NCI-H748 treated with DMSO at 0.1 percent for 48 hours (cell line): ENCODE measurements at regions not wholly inside any gene's neighbourhood (a gene's known extent, or its start where the extent isn't known, plus 50 kb on each side); places are given as distances from the start of the nearest gene placed in this dataset.
"Not testable (repeated sequence)": the region's sequence is repeated elsewhere in the genome, so short reads cannot be mapped to it uniquely, and the experiment has no call there.

Experiments used
- DNase-seq: peaks from one replicate; lab custom pipeline; 2025; lab: John Stamatoyannopoulos, UW

- no peak for DNase-seq
Measured at GRCh38 chr10:5268743-5269142, 72.1 kb downstream of the AKR1C4 start.

- DNase-seq = no peak
Measured at GRCh38 chr10:5269791-5270190, 73.2 kb downstream of the AKR1C4 start.

GRCh38 chr10:5271526-5271925 is 74.9 kb downstream of the AKR1C4 start:
- DNase-seq = no peak

- no peak for DNase-seq
Measured at GRCh38 chr10:5272065-5272803, 75.6 kb downstream of the AKR1C4 start.

DNA sequence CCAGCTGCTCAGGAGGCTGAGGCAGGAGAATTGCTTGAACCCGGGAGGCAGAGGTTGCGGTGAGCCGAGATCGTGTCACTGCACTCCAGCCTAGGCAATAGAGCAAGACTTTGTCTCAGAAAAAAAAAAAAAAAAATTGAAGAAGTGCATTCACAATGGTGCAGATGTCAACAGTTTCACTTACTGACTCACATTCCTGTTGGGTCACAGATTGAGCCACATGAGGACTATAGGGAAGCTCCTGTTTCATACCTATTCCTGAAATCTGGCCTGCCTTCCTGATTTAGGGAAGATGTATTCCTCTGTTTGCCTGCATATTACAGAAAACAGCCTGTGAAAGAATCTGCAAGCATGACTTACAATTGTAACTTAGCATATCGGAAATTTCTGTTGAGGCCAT is 78.2 kb downstream of the AKR1C4 start:
- no peak for DNase-seq

DNA sequence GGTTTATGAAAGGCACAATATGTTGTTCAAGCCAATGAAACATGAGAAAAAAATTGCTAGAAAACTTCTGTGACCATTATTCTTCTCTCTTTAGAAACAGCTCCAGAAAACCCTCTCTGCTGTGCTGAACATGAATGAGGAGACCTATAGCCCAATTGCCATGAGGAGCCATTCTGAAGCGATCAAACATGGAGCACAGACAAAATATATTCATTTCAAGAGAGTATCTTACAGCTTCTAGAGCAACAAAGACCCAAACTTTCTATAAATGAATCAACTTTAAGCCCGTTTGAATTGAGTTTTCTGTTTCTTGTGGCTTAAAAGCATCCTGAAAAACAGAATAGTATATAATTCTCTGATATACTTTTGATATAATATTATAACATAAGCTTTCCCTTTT is 83.4 kb upstream of the UCN3 start:
- DNase-seq = no peak

GRCh38 chr10:5282137-5282536 is 82.6 kb upstream of the UCN3 start:
- DNase-seq = no peak

DNA sequence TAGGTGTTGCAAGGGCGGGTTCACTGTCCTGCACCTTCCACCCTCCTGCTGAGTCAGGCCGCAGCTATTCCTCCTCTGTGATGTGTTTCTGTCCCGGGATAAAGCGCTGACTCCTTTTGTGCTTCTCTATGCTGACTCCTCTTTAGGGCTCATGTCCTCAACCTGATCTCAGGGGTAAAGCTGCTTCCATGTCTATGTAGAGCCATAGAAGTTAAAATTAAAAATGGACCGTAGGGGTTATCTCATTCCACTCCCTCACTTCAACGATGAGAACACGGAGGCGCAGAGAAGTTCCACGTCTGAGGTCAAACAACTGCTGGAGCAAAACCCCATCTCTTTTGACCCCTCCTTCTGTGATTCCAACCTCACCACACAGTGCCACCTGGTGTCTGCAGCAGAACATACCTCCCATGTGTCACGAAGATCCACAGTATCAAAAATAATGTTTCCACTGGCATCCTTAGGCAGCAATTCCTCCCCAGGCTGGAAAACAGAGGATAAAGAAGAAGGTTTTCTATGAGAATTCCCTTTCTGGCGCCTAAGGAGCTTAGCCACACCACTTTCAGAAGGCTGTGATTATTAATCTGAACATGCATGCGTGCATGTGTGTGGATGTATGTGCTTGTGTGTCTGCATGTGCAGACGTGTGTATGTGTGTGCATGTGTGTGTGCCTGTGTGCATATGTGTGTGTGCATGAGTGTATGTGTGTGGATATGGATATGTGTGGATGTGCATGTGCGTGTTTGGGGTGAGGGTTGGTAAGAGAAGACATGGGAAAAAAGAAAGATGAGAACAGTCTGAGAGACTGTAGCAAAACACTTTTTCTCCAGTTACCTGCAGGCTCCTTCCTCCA is 81.2 kb upstream of the UCN3 start:
- DNase-seq = peak; percentile 59

DNA sequence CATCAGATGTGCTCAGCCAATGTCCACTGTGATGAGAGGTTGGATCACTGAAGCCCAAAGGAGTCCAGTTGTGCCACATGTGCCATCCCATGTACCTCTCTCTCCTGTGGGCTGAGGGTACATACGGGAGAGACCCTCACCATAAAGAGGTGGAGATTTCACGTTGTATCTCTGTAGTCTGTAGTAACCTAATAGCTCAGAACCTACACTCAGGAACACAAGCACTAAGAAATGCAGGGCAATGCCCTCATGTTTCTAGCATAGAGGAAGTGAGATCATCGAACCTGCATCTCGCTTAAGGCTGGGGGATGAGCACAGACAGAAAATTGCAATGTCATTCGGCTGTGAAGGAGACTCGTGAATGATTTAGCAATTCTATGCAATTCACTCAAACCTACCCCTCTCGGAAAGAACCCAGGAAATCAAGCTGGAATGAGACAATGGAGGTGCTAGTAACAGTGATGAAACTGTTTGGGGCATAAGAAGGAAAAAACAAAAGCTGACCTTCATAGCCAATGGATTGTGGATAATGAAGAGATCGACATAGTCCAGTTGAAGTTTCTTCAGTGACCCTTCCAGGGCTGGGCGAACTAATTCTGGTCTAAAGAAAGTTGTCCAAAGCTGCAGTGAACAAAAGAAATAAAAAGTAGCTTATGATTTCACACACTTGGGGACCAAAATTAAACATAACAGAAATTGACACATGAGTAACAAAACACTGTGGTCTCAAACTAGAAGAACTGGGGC is 80.3 kb upstream of the UCN3 start:
- no peak for DNase-seq

- no peak for DNase-seq
Measured at GRCh38 chr10:5285186-5285585, 79.6 kb upstream of the UCN3 start.

DNA sequence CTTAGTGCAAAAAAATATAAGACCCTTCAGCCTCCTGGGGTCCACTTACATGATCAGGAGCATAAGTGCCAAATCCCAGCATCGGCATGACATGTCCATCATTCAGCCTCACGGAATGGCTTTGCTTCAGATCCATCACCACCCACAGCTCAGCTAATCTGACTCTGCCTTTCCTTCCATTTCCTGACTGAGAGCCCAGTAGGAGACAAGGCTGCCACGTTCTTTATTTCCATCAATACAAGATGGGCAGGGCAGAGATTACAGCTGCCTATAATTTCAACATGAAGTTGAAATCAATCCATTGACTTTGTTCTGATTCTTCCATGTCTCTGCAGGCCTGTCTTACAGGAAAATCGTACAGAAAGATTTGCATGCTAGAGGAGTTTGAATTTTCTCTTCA is 76.4 kb upstream of the UCN3 start:
- DNase-seq = no peak

GRCh38 chr10:5289228-5289627 is 75.5 kb upstream of the UCN3 start:
- DNase-seq = not testable (repeated sequence)

DNA sequence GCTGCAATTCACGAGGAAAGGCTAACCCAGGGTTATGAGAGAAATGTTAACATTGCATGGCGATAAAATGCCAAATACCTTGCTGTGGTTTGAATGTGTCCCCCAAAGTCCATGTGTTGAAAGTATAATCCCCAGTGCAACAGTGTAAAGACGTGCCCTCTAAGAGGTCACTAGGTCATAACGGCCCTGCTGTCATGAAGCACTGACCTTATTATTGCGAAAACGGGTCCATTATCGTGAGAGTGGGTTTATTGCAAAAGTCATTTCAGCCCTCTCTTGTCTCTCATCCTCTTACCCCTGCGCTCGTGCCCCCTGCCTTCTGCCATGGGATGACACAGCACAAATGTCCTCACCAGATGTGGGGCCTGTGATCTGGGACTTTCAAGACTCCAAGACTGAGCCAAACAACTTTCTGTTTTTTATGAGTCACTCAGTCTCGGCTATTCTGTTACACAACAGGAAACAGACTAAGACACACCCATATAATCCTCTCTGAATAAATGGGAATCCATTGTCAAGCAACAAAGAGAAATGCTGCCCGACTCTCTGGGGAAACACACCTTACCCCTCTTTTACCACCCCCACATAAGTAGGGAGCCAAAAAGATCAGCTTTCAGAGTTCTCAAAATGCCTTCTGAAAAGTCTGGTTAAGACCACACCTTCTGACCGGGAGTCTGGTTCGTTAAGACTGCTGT is 73.1 kb upstream of the UCN3 start:
- DNase-seq = peak; percentile 76

DNA sequence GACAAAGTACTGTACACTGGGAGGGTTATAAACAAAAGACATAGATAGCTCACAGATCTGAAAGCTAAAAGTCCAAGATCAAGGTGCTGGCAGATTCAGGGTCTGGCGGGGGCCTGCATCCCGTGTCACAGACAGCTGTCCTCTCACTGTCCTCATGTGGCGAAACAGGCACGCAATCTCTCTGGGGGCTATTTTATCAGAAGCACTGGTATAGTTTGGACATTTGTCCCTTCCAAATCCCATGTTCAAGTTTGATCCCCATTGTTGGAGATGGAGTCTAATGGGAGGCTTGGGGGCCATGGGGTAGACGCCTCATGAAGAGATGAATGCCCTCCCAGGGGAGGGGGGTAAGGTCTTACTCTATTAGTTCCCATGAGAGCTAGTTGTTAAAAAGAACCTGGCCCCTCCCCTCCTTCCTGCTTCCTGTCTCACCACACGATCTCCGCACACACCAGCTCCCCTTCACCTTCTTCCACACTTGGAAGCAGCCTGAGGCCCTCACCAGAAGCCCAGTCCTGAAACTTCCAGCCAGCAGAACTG is 72.5 kb upstream of the UCN3 start:
- DNase-seq = peak; percentile 2

DNA sequence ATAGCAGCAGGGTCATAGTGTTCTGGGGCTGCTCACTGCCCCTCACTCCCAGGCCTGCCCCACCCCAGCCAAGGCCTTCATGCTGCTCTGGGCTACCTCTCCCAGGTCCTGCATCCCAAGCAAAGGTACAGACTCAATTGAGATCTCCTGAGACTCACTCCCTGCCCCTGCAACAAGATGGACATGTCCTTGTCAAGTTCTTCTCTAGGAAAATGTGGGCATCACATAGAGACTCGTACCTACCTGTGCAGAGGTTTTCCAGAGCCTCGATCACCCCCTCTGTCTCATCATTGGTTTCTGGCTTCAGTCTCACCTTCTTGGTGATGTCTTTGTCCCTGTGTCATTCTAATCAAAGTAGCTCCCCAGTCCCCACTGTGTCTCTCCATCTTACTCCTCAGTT is 71.8 kb upstream of the UCN3 start:
- not testable (repeated sequence) for DNase-seq

DNA sequence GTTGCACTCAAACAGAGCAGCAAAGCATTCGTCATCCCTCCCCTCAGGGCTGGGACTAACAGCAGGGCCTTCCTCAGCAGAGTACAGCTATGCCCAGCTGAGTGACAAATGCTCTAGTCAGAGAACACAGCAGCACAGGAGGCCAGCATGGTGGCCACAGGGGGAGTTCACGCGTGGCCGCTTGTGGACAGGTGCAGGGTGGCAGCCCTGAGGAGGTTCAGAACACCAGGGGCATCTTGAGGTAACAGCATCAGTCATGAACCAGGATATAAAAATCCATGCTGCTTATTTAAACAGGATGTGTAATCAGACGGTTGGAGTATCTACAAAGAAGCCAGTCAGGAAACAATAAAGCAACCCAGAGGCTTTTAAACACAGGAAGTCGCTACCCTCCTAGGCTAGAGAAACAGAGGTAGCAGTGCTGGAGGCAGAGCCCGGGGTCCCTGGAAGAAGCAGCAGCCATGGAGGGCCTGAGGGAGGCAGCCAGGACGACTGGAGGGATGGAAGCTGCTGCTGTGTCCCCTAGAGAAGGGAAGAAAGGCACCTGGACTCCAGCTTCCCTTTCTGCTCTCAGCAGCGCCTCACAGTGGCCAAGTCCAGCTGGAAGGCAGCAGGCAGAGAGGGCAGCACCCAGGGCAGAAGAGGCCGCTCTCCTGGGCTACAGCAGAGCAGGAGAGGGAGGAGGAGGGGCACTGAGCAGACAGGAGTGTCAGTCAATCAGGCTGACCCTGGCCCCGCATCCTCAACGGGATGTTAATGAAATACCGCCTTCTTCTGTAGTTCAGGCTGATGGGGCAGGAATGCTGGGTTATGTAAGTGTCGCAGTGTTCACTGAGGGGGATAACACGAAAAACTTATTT is 70.8 kb upstream of the UCN3 start:
- DNase-seq = peak; percentile 24

DNA sequence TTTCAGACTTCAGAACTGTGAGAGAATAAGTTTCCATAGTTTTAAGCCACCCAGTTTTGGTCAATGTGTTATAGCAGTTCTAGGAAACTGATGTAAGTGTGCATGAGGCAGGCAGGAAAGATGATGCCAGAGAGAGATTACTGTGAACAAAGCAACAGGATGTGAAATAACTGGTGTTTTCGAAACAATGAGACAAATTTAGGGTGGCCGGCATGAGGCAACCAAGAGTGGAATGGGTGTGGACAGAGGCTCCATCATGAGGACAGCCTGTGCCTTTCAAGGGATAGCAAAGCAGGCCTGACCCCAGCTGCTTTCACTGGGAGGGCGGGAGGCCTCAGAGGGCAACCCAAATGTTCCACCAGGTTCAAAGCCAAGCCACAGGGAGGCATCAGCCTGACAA is 67.3 kb upstream of the UCN3 start:
- DNase-seq = no peak

DNA sequence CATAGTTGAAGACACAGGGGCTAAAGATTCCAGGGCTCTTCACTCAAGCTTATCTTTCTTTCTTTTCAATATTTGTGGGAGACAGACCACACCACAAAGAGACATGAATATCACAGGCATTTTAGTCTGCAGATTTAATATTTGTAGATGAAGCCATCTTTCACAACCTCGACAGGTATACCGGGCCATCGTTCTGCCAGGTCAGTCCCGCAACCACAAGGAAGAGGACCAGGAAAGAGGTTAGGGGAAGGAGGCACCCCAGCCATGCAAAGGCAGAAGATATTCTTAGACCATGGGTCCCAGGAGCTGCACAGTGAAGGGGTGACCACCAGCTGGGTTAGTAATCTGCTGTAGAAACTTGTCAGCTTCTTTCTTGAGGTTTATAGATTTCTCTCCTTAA is 66.8 kb upstream of the UCN3 start:
- DNase-seq = no peak

GRCh38 chr10:5299950-5300349 is 64.8 kb upstream of the UCN3 start:
- no peak for DNase-seq

DNA sequence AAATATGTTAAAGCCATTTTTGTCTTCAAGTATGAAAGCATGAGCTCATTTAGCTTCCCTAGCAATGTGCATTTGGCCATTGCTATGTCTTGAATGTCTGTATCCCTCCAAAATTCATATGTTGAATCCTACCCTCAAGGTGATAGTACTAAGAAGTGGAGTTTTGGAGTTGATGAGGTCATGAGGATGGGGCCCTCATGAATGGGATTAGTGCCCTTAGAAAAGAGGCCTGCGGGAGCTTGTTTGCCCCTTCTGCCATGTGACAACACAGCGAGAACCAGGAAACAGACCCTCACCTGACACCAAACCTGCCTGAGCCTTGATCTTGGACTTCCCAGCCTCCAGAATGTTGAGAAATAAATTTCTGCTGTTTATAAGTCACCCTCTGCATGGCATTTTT is 61.3 kb upstream of the UCN3 start:
- DNase-seq = no peak

- DNase-seq = no peak
Measured at GRCh38 chr10:5305374-5305773, 59.4 kb upstream of the UCN3 start.
